GM23338 (cell line): ENCODE measurements at regions not wholly inside any gene's neighbourhood (a gene's known extent, or its start where the extent isn't known, plus 50 kb on each side); places are given as distances from the start of the nearest gene placed in this dataset.

ENCODE experiments used
- ATAC-seq: fragments of 200-7000 bp; cut with Tn5 transposase; 3 replicates; pipeline ENCODE4 v1.9.1; 2020
- DNase-seq: peaks from one replicate; pipeline ENCODE4 v3.0.0-alpha.2; 2015; ENCODE audit warnings: low spot score
- H2AFZ ChIP-seq: fragments of 200-600 bp; sonication (generic); 2 replicates; pipeline ENCODE4 v1.8.0; 2016; ENCODE audit warnings: antibody characterized with exemption, mild to moderate bottlenecking, moderate library complexity
- H3F3A ChIP-seq: fragments of 200-600 bp; sonication (generic); replicated peaks from 2 replicates; pipeline ENCODE4 v1.8.0; 2017; ENCODE audit warnings: antibody characterized with exemption, mixed run types, low read depth
- H3K27ac ChIP-seq: fragments of 200-600 bp; sonication (generic); 2 replicates; pipeline ENCODE4 v1.6.1; 2016; ENCODE audit warnings: low read depth
- H3K27me3 ChIP-seq: fragments of 200-600 bp; sonication (generic); 2 replicates; pipeline ENCODE4 v1.8.0; 2016; ENCODE audit warnings: mild to moderate bottlenecking, mixed run types, moderate library complexity; ENCODE audit not compliant: insufficient read depth
- H3K36me3 ChIP-seq: fragments of 200-600 bp; sonication (generic); 2 replicates; pipeline ENCODE4 v1.8.0; 2016; ENCODE audit warnings: mild to moderate bottlenecking; ENCODE audit not compliant: insufficient read depth
- H3K4me1 ChIP-seq: fragments of 200-600 bp; sonication (generic); 2 replicates; pipeline ENCODE4 v1.8.0; 2016; ENCODE audit warnings: mild to moderate bottlenecking, moderate library complexity; ENCODE audit not compliant: insufficient read depth
- H3K4me2 ChIP-seq: fragments of 200-600 bp; sonication (generic); 2 replicates; pipeline ENCODE4 v1.7.1; 2017; ENCODE audit warnings: mixed run types
- H3K4me3 ChIP-seq: fragments of 200-600 bp; sonication (generic); 2 replicates; pipeline ENCODE4 v1.6.1; 2016; ENCODE audit warnings: mixed run types
- H3K79me2 ChIP-seq: fragments of 200-600 bp; sonication (generic); replicated peaks from 2 replicates; pipeline ENCODE4 v1.8.0; 2017; ENCODE audit warnings: mild to moderate bottlenecking; ENCODE audit not compliant: insufficient read depth
- H3K9me2 ChIP-seq: fragments of 200-600 bp; sonication (generic); 2 replicates; pipeline ENCODE4 v1.8.0; 2017; ENCODE audit not compliant: insufficient read depth
- H4K20me1 ChIP-seq: fragments of 200-600 bp; sonication (generic); replicated peaks from 2 replicates; pipeline ENCODE4 v1.8.0; 2017; ENCODE audit warnings: mild to moderate bottlenecking; ENCODE audit not compliant: insufficient read depth
- H3K27ac Mint-ChIP-seq: 2 replicates; pipeline ENCODE4 v1.8.0; 2020; ENCODE audit warnings: inconsistent platforms, mild to moderate bottlenecking, moderate library complexity, mixed read lengths
- H3K27me3 Mint-ChIP-seq: 3 replicates; pipeline ENCODE4 v1.8.0; 2022; ENCODE audit warnings: low read depth, mild to moderate bottlenecking, moderate library complexity, mixed read lengths, inconsistent platforms; ENCODE audit not compliant: insufficient read depth, poor library complexity
- H3K36me3 Mint-ChIP-seq: 3 replicates; pipeline ENCODE4 v1.8.0; 2021; ENCODE audit warnings: low read depth, mild to moderate bottlenecking, inconsistent platforms, moderate library complexity, mixed read lengths
- H3K4me1 Mint-ChIP-seq: 3 replicates; pipeline ENCODE4 v1.8.0; 2020; ENCODE audit warnings: mild to moderate bottlenecking, inconsistent platforms, mixed read lengths
- H3K4me3 Mint-ChIP-seq: 3 replicates; pipeline ENCODE4 v1.8.0; 2021; ENCODE audit warnings: moderate library complexity, mild to moderate bottlenecking, inconsistent platforms, mixed read lengths
- H3K9me3 Mint-ChIP-seq: 3 replicates; pipeline ENCODE4 v1.8.0; 2020; ENCODE audit warnings: moderate library complexity, mild to moderate bottlenecking, inconsistent platforms, mixed read lengths
- CREB1 ChIP-seq: fragments of 250-450 bp; sonication (Bioruptor Pico); IDR thresholded peaks from 2 replicates; pipeline ENCODE4 v1.5.0; 2020; ENCODE audit warnings: low read depth, mild to moderate bottlenecking, moderate library complexity
- EZH2 ChIP-seq: fragments of 200-600 bp; sonication (generic); IDR thresholded peaks from one replicate; pipeline ENCODE4 v1.8.0; 2017; ENCODE audit warnings: antibody characterized with exemption, mild to moderate bottlenecking, low read depth; ENCODE audit not compliant: unreplicated experiment
- EZH2phosphoT487 ChIP-seq: fragments of 200-600 bp; sonication (generic); IDR thresholded peaks from one replicate; pipeline ENCODE4 v1.8.1; 2018; ENCODE audit warnings: antibody characterized with exemption; ENCODE audit not compliant: unreplicated experiment
- JUNB ChIP-seq: IDR thresholded peaks from one replicate; pipeline ENCODE4 v1.6.1; 2016; ENCODE audit warnings: antibody characterized with exemption; ENCODE audit not compliant: unreplicated experiment
- NANOG ChIP-seq: IDR thresholded peaks from 2 replicates; pipeline ENCODE4 v1.6.1; 2016; ENCODE audit warnings: antibody characterized with exemption, borderline replicate concordance
- STAT1 ChIP-seq: IDR thresholded peaks from one replicate; pipeline ENCODE4 v1.6.1; 2016; ENCODE audit warnings: antibody characterized with exemption; ENCODE audit not compliant: unreplicated experiment
- TF ChIP-seq, protein P1 (sequence below): IDR thresholded peaks from 2 replicates; pipeline ENCODE4 v1.6.1; 2016; ENCODE audit warnings: antibody characterized with exemption
- TF ChIP-seq, protein P2 (sequence below), 2 experiments: fragments of 200-600 bp in 1 of 2; sonication (generic) in 1 of 2; conservative IDR thresholded peaks; 2 replicates each; pipeline versions ENCODE4 v1.5.1 to v1.6.1; 2016 to 2017; ENCODE audit warnings: antibody characterized with exemption in 2 of 2, low read depth in 2 of 2, mild to moderate bottlenecking in 2 of 2, moderate library complexity in 1 of 2
- TF ChIP-seq, protein P3 (sequence below): IDR thresholded peaks from one replicate; pipeline ENCODE4 v1.6.1; 2018; ENCODE audit warnings: antibody characterized with exemption; ENCODE audit not compliant: unreplicated experiment
- TF ChIP-seq, protein P4 (sequence below): fragments of 250-450 bp; sonication (Bioruptor Pico); IDR thresholded peaks from 2 replicates; pipeline ENCODE4 v1.5.0; 2020; ENCODE audit warnings: mild to moderate bottlenecking, moderate library complexity

DNA sequence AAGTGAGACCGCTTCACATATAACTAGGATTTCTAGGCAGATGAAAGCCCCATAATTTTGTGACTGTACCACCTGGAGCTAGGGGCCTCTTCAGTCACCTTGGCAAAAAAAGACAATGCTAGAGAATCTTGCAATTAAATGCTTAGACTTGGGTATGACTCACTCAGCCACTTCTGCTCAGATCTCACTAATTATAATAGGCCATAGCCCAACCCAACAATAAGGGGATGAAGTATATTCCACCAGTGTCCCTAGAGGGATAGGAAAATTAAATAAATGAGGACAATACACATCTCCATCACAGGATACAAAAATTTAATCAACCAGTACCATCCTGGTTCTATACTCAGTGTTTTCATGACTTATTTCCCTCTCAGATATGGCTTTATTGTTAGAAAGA, 1079.9 kb upstream of the C9orf72 start:
- Mint-ChIP-seq H3K36me3 (no peaks in the 10 kb centered on the region), H3K9me3 (no peaks in the 10 kb centered on the region), H3K27me3 (peaks cover 7% of the 10 kb centered on the region), H3K4me1 (peaks cover 27% of the 10 kb centered on the region), H3K27ac (no peak overlapping the region), H3K4me3 (no peak overlapping the region)
- H2AFZ ChIP-seq: no peak overlapping the region
- no peaks in the 10 kb centered on the region for H3K9me2 ChIP-seq
- H4K20me1 ChIP-seq: no peaks in the 10 kb centered on the region
- peaks cover 20% of the 10 kb centered on the region for H3K4me1 ChIP-seq
- H3K27ac ChIP-seq: no peak overlapping the region
- no peaks in the 10 kb centered on the region for H3F3A ChIP-seq
- TF ChIP-seq, protein P1, sequence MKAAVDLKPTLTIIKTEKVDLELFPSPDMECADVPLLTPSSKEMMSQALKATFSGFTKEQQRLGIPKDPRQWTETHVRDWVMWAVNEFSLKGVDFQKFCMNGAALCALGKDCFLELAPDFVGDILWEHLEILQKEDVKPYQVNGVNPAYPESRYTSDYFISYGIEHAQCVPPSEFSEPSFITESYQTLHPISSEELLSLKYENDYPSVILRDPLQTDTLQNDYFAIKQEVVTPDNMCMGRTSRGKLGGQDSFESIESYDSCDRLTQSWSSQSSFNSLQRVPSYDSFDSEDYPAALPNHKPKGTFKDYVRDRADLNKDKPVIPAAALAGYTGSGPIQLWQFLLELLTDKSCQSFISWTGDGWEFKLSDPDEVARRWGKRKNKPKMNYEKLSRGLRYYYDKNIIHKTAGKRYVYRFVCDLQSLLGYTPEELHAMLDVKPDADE: no peak
- no peak for TF ChIP-seq NANOG
- TF ChIP-seq EZH2phosphoT487: no peak
- TF ChIP-seq, protein P2, sequence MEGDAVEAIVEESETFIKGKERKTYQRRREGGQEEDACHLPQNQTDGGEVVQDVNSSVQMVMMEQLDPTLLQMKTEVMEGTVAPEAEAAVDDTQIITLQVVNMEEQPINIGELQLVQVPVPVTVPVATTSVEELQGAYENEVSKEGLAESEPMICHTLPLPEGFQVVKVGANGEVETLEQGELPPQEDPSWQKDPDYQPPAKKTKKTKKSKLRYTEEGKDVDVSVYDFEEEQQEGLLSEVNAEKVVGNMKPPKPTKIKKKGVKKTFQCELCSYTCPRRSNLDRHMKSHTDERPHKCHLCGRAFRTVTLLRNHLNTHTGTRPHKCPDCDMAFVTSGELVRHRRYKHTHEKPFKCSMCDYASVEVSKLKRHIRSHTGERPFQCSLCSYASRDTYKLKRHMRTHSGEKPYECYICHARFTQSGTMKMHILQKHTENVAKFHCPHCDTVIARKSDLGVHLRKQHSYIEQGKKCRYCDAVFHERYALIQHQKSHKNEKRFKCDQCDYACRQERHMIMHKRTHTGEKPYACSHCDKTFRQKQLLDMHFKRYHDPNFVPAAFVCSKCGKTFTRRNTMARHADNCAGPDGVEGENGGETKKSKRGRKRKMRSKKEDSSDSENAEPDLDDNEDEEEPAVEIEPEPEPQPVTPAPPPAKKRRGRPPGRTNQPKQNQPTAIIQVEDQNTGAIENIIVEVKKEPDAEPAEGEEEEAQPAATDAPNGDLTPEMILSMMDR (conservative IDR thresholded peaks at IDR 0.05; ENCODE audit: low read depth in 2 of 2): no peak
- TF ChIP-seq, protein P3, sequence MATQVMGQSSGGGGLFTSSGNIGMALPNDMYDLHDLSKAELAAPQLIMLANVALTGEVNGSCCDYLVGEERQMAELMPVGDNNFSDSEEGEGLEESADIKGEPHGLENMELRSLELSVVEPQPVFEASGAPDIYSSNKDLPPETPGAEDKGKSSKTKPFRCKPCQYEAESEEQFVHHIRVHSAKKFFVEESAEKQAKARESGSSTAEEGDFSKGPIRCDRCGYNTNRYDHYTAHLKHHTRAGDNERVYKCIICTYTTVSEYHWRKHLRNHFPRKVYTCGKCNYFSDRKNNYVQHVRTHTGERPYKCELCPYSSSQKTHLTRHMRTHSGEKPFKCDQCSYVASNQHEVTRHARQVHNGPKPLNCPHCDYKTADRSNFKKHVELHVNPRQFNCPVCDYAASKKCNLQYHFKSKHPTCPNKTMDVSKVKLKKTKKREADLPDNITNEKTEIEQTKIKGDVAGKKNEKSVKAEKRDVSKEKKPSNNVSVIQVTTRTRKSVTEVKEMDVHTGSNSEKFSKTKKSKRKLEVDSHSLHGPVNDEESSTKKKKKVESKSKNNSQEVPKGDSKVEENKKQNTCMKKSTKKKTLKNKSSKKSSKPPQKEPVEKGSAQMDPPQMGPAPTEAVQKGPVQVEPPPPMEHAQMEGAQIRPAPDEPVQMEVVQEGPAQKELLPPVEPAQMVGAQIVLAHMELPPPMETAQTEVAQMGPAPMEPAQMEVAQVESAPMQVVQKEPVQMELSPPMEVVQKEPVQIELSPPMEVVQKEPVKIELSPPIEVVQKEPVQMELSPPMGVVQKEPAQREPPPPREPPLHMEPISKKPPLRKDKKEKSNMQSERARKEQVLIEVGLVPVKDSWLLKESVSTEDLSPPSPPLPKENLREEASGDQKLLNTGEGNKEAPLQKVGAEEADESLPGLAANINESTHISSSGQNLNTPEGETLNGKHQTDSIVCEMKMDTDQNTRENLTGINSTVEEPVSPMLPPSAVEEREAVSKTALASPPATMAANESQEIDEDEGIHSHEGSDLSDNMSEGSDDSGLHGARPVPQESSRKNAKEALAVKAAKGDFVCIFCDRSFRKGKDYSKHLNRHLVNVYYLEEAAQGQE: no peak
- TF ChIP-seq CREB1 (CRISPR knock-in tag): no peak
- no peak overlapping the region for H3K4me3 ChIP-seq
- no peaks in the 10 kb centered on the region for H3K36me3 ChIP-seq
- H3K27me3 ChIP-seq: no peaks in the 10 kb centered on the region
- no peaks in the 10 kb centered on the region for H3K79me2 ChIP-seq
- no peak overlapping the region for H3K4me2 ChIP-seq
- ATAC-seq: no peak
- DNase-seq: no peak

DNA sequence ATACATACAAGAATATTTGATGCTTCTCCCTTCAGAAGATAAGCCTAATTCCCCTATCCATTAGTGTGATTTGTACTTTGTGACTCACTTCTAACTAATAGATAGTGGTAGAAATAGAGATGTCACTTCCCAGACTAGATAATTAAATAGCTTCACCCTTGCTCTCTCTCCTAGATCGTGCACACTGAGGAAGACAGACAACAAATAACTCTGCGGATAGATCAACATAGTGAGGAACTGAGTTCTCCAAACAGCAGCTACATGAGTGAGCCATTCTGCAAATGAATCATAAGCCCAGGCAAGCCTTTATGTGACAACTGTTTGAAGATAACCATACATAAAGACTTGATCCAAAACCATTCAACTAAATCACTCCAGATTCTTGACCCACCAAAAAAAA, 1083.4 kb upstream of the C9orf72 start:
- DNase-seq (no peak), ATAC-seq (no peak)
- Histone ChIP-seq H3K79me2 (no peaks in the 10 kb centered on the region), H3F3A (no peaks in the 10 kb centered on the region), H3K9me2 (no peaks in the 10 kb centered on the region), H3K4me3 (no peak overlapping the region), H3K27ac (no peak overlapping the region), H3K27me3 (no peaks in the 10 kb centered on the region), H2AFZ (no peak overlapping the region), H3K36me3 (no peaks in the 10 kb centered on the region), H4K20me1 (no peaks in the 10 kb centered on the region), H3K4me1 (no peaks in the 10 kb centered on the region), H3K4me2 (no peak overlapping the region)
- Mint-ChIP-seq H3K27me3 (peaks cover 2% of the 10 kb centered on the region), H3K4me3 (no peak overlapping the region), H3K4me1 (peaks cover 4% of the 10 kb centered on the region; the same call in 2 of the 3 replicates), H3K9me3 (no peaks in the 10 kb centered on the region), H3K36me3 (no peaks in the 10 kb centered on the region), H3K27ac (no peak overlapping the region)
- TF ChIP-seq EZH2phosphoT487 (no peak), STAT1 (no peak), JUNB (no peak), EZH2 (no peak), CREB1 (CRISPR knock-in tag) (no peak)
- TF ChIP-seq, protein P4, sequence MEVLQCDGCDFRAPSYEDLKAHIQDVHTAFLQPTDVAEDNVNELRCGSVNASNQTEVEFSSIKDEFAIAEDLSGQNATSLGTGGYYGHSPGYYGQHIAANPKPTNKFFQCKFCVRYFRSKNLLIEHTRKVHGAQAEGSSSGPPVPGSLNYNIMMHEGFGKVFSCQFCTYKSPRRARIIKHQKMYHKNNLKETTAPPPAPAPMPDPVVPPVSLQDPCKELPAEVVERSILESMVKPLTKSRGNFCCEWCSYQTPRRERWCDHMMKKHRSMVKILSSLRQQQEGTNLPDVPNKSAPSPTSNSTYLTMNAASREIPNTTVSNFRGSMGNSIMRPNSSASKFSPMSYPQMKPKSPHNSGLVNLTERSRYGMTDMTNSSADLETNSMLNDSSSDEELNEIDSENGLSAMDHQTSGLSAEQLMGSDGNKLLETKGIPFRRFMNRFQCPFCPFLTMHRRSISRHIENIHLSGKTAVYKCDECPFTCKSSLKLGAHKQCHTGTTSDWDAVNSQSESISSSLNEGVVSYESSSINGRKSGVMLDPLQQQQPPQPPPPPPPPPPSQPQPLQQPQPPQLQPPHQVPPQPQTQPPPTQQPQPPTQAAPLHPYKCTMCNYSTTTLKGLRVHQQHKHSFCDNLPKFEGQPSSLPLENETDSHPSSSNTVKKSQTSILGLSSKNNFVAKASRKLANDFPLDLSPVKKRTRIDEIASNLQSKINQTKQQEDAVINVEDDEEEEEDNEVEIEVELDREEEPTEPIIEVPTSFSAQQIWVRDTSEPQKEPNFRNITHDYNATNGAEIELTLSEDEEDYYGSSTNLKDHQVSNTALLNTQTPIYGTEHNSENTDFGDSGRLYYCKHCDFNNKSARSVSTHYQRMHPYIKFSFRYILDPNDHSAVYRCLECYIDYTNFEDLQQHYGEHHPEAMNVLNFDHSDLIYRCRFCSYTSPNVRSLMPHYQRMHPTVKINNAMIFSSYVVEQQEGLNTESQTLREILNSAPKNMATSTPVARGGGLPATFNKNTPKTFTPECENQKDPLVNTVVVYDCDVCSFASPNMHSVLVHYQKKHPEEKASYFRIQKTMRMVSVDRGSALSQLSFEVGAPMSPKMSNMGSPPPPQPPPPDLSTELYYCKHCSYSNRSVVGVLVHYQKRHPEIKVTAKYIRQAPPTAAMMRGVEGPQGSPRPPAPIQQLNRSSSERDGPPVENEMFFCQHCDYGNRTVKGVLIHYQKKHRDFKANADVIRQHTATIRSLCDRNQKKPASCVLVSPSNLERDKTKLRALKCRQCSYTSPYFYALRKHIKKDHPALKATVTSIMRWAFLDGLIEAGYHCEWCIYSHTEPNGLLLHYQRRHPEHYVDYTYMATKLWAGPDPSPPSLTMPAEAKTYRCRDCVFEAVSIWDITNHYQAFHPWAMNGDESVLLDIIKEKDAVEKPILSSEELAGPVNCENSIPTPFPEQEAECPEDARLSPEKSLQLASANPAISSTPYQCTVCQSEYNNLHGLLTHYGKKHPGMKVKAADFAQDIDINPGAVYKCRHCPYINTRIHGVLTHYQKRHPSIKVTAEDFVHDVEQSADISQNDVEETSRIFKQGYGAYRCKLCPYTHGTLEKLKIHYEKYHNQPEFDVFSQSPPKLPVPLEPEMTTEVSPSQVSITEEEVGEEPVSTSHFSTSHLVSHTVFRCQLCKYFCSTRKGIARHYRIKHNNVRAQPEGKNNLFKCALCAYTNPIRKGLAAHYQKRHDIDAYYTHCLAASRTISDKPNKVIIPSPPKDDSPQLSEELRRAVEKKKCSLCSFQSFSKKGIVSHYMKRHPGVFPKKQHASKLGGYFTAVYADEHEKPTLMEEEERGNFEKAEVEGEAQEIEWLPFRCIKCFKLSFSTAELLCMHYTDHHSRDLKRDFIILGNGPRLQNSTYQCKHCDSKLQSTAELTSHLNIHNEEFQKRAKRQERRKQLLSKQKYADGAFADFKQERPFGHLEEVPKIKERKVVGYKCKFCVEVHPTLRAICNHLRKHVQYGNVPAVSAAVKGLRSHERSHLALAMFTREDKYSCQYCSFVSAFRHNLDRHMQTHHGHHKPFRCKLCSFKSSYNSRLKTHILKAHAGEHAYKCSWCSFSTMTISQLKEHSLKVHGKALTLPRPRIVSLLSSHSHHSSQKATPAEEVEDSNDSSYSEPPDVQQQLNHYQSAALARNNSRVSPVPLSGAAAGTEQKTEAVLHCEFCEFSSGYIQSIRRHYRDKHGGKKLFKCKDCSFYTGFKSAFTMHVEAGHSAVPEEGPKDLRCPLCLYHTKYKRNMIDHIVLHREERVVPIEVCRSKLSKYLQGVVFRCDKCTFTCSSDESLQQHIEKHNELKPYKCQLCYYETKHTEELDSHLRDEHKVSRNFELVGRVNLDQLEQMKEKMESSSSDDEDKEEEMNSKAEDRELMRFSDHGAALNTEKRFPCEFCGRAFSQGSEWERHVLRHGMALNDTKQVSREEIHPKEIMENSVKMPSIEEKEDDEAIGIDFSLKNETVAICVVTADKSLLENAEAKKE (CRISPR knock-in tag): no peak
